K562 (cell line): ENCODE measurements at regions not wholly inside any gene's neighbourhood (a gene's known extent, or its start where the extent isn't known, plus 50 kb on each side); places are given as distances from the start of the nearest gene placed in this dataset.

ENCODE experiments used
- IFI16 ChIP-seq: fragments of 250-450 bp; sonication (Bioruptor Pico); IDR thresholded peaks from 2 replicates; pipeline ENCODE4 v2.1.2; 2022; ENCODE audit warnings: mild to moderate bottlenecking, inconsistent platforms
- NBN ChIP-seq: fragments of 450-650 bp; IDR thresholded peaks from 2 replicates; pipeline ENCODE4 v1.6.1; 2016; ENCODE audit warnings: low read depth, mild to moderate bottlenecking
- POLR2A ChIP-seq: fragments of 450-650 bp; conservative IDR thresholded peaks from 2 replicates; pipeline ENCODE4 v1.6.1; 2016
- RBM22 ChIP-seq: fragments of 200-400 bp; formaldehyde crosslinking; IDR thresholded peaks from 2 replicates; pipeline ENCODE4 v1.6.1; 2018; ENCODE audit warnings: low read length, low read depth; ENCODE audit not compliant: poor library complexity, severe bottlenecking
- SIN3A ChIP-seq, 2 experiments: fragments of 150-350 bp in 1 of 2; IDR thresholded peaks; 2 replicates each; pipeline ENCODE4 v1.6.1; 2011 to 2016; ENCODE audit warnings: borderline replicate concordance in 2 of 2, low read depth in 2 of 2, low read length in 2 of 2, mild to moderate bottlenecking in 2 of 2, moderate library complexity in 2 of 2; ENCODE audit not compliant: control insufficient read depth in 1 of 2
- ZNF263 ChIP-seq: sonication (generic); formaldehyde crosslinking; IDR thresholded peaks from 2 replicates; pipeline ENCODE4 v1.8.0; 2022; ENCODE audit warnings: mild to moderate bottlenecking, missing genetic modification reagents, borderline replicate concordance

GRCh38 chr7:46534664-46535588 lies 613.9 kb upstream of the IGFBP3 start:
- TF ChIP-seq POLR2A (no peak), SIN3A (IDR thresholded peaks at IDR 0.05; ENCODE audit: borderline replicate concordance in 2 of 2, control insufficient read depth in 1 of 2, low read depth in 2 of 2, low read length in 2 of 2) (no peak), RBM22 (no peak), ZNF263 (no peak), IFI16 (CRISPR knock-in tag) (no peak), NBN (no peak)
